ENCODE measurements at regions not wholly inside any gene's neighbourhood (a gene's known extent, or its start where the extent isn't known, plus 50 kb on each side); places are given as distances from the start of the nearest gene placed in this dataset.

DNA sequence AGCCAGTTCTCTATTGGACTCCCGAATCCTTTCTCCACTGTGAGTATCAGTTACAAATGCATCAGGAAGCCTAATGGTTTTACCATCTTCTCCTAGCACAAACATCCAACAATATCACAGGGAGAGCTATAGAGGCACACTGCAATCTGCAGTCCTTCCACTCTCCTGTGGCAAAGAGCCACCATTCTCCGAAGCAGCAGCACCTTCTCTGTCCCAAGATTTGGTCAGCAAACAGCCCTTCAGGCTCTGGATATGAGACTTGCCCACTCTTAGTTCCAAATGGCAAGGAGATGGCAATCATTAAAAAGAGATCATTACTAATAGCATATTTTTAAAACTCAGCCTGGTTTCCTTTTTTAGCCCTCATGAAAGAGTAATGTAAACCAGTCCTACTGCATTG lies 223.4 kb downstream of the HS3ST3A1 start:
- intact Hi-C loops (cut with micrococcal nuclease) = no loop called here
- TF ChIP-seq FOS (IDR thresholded peaks at IDR 0.05; ENCODE audit: borderline replicate concordance, insufficient read depth, low read length) (no peak), JUN (IDR thresholded peaks at IDR 0.05; ENCODE audit: borderline replicate concordance, insufficient read depth, insufficient read length, low read depth) (no peak), EZH2 (IDR thresholded peaks at IDR 0.05; ENCODE audit: borderline replicate concordance, low read depth, low read length, severe bottlenecking) (no peak), MAX (IDR thresholded peaks at IDR 0.05; ENCODE audit: insufficient read depth, insufficient read length) (no peak), MYC (IDR thresholded peaks at IDR 0.05; ENCODE audit: low read depth, low read length) (no peak), POLR2A (IDR thresholded peaks at IDR 0.05; ENCODE audit: low read depth, low read length) (no peak), POLR2AphosphoS5 (IDR thresholded peaks at IDR 0.05; ENCODE audit: insufficient read depth, low read depth, low read length) (no peak), GATA2 (IDR thresholded peaks at IDR 0.05; ENCODE audit: insufficient read depth, insufficient read length, low read depth, low read length) (no peak)
- TF ChIP-seq, protein P1, sequence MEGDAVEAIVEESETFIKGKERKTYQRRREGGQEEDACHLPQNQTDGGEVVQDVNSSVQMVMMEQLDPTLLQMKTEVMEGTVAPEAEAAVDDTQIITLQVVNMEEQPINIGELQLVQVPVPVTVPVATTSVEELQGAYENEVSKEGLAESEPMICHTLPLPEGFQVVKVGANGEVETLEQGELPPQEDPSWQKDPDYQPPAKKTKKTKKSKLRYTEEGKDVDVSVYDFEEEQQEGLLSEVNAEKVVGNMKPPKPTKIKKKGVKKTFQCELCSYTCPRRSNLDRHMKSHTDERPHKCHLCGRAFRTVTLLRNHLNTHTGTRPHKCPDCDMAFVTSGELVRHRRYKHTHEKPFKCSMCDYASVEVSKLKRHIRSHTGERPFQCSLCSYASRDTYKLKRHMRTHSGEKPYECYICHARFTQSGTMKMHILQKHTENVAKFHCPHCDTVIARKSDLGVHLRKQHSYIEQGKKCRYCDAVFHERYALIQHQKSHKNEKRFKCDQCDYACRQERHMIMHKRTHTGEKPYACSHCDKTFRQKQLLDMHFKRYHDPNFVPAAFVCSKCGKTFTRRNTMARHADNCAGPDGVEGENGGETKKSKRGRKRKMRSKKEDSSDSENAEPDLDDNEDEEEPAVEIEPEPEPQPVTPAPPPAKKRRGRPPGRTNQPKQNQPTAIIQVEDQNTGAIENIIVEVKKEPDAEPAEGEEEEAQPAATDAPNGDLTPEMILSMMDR (IDR thresholded peaks at IDR 0.05; ENCODE audit: extremely low read depth in 1 of 2, insufficient read depth in 1 of 2, low read depth in 1 of 2, low read length in 2 of 2) = no peak
- H3K4me1 ChIP-seq (ENCODE audit: control insufficient read depth, extremely low read depth, insufficient read depth, low read length) = no peaks in the 10 kb centered on the region
- no peaks in the 10 kb centered on the region for H3K9me1 ChIP-seq (replicated peaks; ENCODE audit: control insufficient read depth, extremely low read depth, insufficient read depth, low read length)
- no peaks in the 10 kb centered on the region for H4K20me1 ChIP-seq (replicated peaks; ENCODE audit: control insufficient read depth, extremely low read depth, insufficient read depth, low read length)
- no TSS peak for BruUV-seq (replicated peaks)
- H3K79me2 ChIP-seq (ENCODE audit: control insufficient read depth, insufficient read depth, low read length) = no peaks in the 10 kb centered on the region
- FAIRE-seq (no peak), DNase-seq (ENCODE audit: low read depth, low spot score) (no peak)
- H2AFZ ChIP-seq (ENCODE audit: low read depth, low read length) = no peak overlapping the region
- H3K27ac ChIP-seq (ENCODE audit: insufficient read depth, low read depth, low read length) = no peak overlapping the region
- ChIA-PET POLR2A (no interaction called here), CTCF (no interaction called here)
- dilution Hi-C loops (cut with MboI; ENCODE audit: extremely low pct_ligation_motif_present, low sequenced_read_pairs) = no loop called here
- no peaks in the 10 kb centered on the region for H3K36me3 ChIP-seq (ENCODE audit: control insufficient read depth in 2 of 2, extremely low read depth in 1 of 2, insufficient read depth in 2 of 2, low read length in 2 of 2)
- no peak overlapping the region for H3K4me3 ChIP-seq (replicated peaks in 1 of 3; ENCODE audit: insufficient read depth in 1 of 3, low read depth in 1 of 3, low read length in 3 of 3)
- no peaks in the 10 kb centered on the region for H3K27me3 ChIP-seq (ENCODE audit: control insufficient read depth in 2 of 2, insufficient read depth in 2 of 2, low read length in 2 of 2)
- H3K4me2 ChIP-seq (ENCODE audit: insufficient read depth, low read length) = no peak overlapping the region
- H3K9me3 ChIP-seq (replicated peaks; ENCODE audit: control insufficient read depth, insufficient read depth, low read length) = peaks cover 2% of the 10 kb centered on the region
- no peak overlapping the region for H3K9ac ChIP-seq (replicated peaks; ENCODE audit: extremely low read depth, insufficient read depth, low read length)

Measured in endothelial cell of umbilical vein (primary cell).